ENCODE measurements at regions not wholly inside any gene's neighbourhood (a gene's known extent, or its start where the extent isn't known, plus 50 kb on each side); places are given as distances from the start of the nearest gene placed in this dataset.

GRCh38 chr22:48089601-48090331 lies 1327.3 kb downstream of the TBC1D22A start:
- H3K36me3 ChIP-seq (ENCODE audit: control insufficient read depth, insufficient read depth, low read length) = no peaks in the 10 kb centered on the region
- H3K27me3 ChIP-seq (ENCODE audit: control insufficient read depth, insufficient read depth, low read length) = no peaks in the 10 kb centered on the region
- TF ChIP-seq, protein P1, sequence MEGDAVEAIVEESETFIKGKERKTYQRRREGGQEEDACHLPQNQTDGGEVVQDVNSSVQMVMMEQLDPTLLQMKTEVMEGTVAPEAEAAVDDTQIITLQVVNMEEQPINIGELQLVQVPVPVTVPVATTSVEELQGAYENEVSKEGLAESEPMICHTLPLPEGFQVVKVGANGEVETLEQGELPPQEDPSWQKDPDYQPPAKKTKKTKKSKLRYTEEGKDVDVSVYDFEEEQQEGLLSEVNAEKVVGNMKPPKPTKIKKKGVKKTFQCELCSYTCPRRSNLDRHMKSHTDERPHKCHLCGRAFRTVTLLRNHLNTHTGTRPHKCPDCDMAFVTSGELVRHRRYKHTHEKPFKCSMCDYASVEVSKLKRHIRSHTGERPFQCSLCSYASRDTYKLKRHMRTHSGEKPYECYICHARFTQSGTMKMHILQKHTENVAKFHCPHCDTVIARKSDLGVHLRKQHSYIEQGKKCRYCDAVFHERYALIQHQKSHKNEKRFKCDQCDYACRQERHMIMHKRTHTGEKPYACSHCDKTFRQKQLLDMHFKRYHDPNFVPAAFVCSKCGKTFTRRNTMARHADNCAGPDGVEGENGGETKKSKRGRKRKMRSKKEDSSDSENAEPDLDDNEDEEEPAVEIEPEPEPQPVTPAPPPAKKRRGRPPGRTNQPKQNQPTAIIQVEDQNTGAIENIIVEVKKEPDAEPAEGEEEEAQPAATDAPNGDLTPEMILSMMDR (IDR thresholded peaks at IDR 0.05; ENCODE audit: insufficient read depth, low read depth, low read length) = no peak
- no peak for DNase-seq (ENCODE audit: low read depth)
- POLR2A ChIA-PET = no interaction called here
- H3K4me3 ChIP-seq (ENCODE audit: low read depth, low read length) = no peak overlapping the region
- CTCF ChIA-PET = no interaction called here

GRCh38 chr22:48088926-48089536 lies 1326.6 kb downstream of the TBC1D22A start:
- DNase-seq (ENCODE audit: low read depth) = no peak
- POLR2A ChIA-PET = no interaction called here
- Histone ChIP-seq H3K36me3 (ENCODE audit: control insufficient read depth, insufficient read depth, low read length) (no peaks in the 10 kb centered on the region), H3K27me3 (ENCODE audit: control insufficient read depth, insufficient read depth, low read length) (no peaks in the 10 kb centered on the region), H3K4me3 (ENCODE audit: low read depth, low read length) (no peak overlapping the region)
- CTCF ChIA-PET = no interaction called here
- TF ChIP-seq, protein P1 (IDR thresholded peaks at IDR 0.05; ENCODE audit: insufficient read depth, low read depth, low read length) = no peak

DNA sequence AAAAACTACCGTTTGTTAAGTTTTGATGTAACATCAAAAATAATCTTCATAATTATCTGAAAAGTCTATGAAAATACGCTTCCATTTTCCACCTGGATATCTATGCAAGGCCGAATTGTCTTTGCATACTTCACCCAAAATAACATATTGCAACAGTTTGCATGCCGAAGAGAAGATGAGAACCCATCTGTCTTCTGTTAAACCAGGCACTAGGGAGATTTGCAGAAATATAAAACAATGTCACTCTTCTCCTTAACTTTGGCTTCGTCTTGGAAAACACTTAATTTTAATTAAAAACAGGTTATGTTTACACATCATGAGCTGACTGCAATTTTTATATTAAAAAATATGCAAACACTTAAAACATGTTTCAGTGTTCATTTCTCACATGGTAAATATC lies 1325.8 kb downstream of the TBC1D22A start:
- ChIA-PET POLR2A (no interaction called here), CTCF (no interaction called here)
- no peaks in the 10 kb centered on the region for H3K36me3 ChIP-seq (ENCODE audit: control insufficient read depth, insufficient read depth, low read length)
- no peak for DNase-seq (ENCODE audit: low read depth)
- no peak overlapping the region for H3K4me3 ChIP-seq (ENCODE audit: low read depth, low read length)
- TF ChIP-seq, protein P1 (IDR thresholded peaks at IDR 0.05; ENCODE audit: insufficient read depth, low read depth, low read length) = no peak
- no peaks in the 10 kb centered on the region for H3K27me3 ChIP-seq (ENCODE audit: control insufficient read depth, insufficient read depth, low read length)

DNA sequence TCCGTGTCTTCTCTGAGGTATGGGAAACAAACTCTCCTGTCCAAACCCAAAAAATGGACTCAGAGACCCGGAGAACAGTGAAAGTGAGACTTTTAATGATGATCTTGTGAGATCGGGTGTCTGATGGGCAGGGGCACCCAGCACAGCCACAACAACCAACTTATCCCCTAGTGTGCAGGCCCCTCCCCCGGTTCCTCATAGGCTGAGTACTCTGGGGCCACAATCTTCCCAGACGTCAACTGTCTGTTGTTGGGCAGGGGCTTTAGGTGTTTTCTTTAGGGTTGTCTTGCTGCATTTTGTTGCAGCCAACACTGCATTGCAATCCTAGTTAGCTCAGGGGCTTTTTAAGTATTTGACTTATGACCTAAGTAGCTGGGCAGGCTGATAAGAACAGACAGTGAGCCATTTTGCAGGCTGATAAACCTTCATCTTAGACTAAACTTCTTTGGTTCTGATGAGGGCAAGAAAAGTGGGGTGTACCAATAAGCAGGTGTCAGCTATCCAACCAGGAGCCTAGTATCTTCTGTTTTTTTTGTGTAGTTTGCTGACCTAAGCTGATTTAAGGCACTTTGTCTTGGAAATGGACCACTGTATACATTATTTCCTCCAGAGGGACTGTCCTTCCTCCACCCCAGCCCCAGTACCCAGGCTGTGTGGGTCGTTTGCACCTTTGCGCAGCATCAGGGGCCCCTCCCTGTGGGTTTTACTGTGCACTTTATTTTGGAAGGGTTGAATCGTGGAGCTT lies 1323.6 kb downstream of the TBC1D22A start:
- Histone ChIP-seq H3K4me3 (ENCODE audit: low read depth, low read length) (no peak overlapping the region), H3K27me3 (ENCODE audit: control insufficient read depth, insufficient read depth, low read length) (no peaks in the 10 kb centered on the region), H3K36me3 (ENCODE audit: control insufficient read depth, insufficient read depth, low read length) (no peaks in the 10 kb centered on the region)
- CTCF ChIA-PET = no interaction called here
- POLR2A ChIA-PET = no interaction called here
- TF ChIP-seq, protein P1 (IDR thresholded peaks at IDR 0.05; ENCODE audit: insufficient read depth, low read depth, low read length) = no peak
- DNase-seq (ENCODE audit: low read depth) = no peak

- Histone ChIP-seq H3K4me3 (ENCODE audit: low read depth, low read length) (no peak overlapping the region), H3K27me3 (ENCODE audit: control insufficient read depth, insufficient read depth, low read length) (no peaks in the 10 kb centered on the region), H3K36me3 (ENCODE audit: control insufficient read depth, insufficient read depth, low read length) (no peaks in the 10 kb centered on the region)
- TF ChIP-seq, protein P1 (IDR thresholded peaks at IDR 0.05; ENCODE audit: insufficient read depth, low read depth, low read length) = no peak
- no peak for DNase-seq (ENCODE audit: low read depth)
- CTCF ChIA-PET = no interaction called here
- POLR2A ChIA-PET = no interaction called here
These were observed 1322.2 kb downstream of the TBC1D22A start for GRCh38 chr22:48084729-48085050.

Data from BJ (cell line).